Endothelial cell (in vitro differentiated cells): ENCODE measurements at regions not wholly inside any gene's neighbourhood (a gene's known extent, or its start where the extent isn't known, plus 50 kb on each side); places are given as distances from the start of the nearest gene placed in this dataset.

Experiments used
- DNase-seq: peaks from one replicate; pipeline ENCODE4 v3.0.0; 2021; ENCODE audit warnings: low spot score
- H3K27ac Mint-ChIP-seq: one replicate; pipeline ENCODE4 v1.8.0; 2021; ENCODE audit warnings: mixed read lengths, inconsistent platforms; ENCODE audit not compliant: unreplicated experiment
- H3K27me3 Mint-ChIP-seq: one replicate; pipeline ENCODE4 v1.8.0; 2021; ENCODE audit warnings: mild to moderate bottlenecking, moderate library complexity, mixed read lengths, inconsistent platforms; ENCODE audit not compliant: unreplicated experiment
- H3K36me3 Mint-ChIP-seq: one replicate; pipeline ENCODE4 v1.8.0; 2021; ENCODE audit warnings: mild to moderate bottlenecking, low read depth, mixed read lengths, inconsistent platforms; ENCODE audit not compliant: unreplicated experiment
- H3K4me1 Mint-ChIP-seq: one replicate; pipeline ENCODE4 v1.8.0; 2021; ENCODE audit warnings: mild to moderate bottlenecking, mixed read lengths, inconsistent platforms; ENCODE audit not compliant: unreplicated experiment
- H3K4me3 Mint-ChIP-seq: one replicate; pipeline ENCODE4 v1.8.0; 2021; ENCODE audit warnings: mild to moderate bottlenecking, mixed read lengths, inconsistent platforms; ENCODE audit not compliant: unreplicated experiment
- H3K9me3 Mint-ChIP-seq: one replicate; pipeline ENCODE4 v1.8.0; 2021; ENCODE audit warnings: mixed read lengths, inconsistent platforms; ENCODE audit not compliant: unreplicated experiment
- TF ChIP-seq, protein P1 (sequence below): fragments of 200-600 bp; sonication (generic); IDR thresholded peaks from one replicate; pipeline ENCODE4 v1.5.0; 2021; ENCODE audit warnings: antibody characterized with exemption; ENCODE audit not compliant: unreplicated experiment

- H3K27ac Mint-ChIP-seq, result no peak overlapping the region
These were observed 1379.1 kb downstream of the ZPLD1 start for GRCh38 chr3:103813955-103814354.

DNA sequence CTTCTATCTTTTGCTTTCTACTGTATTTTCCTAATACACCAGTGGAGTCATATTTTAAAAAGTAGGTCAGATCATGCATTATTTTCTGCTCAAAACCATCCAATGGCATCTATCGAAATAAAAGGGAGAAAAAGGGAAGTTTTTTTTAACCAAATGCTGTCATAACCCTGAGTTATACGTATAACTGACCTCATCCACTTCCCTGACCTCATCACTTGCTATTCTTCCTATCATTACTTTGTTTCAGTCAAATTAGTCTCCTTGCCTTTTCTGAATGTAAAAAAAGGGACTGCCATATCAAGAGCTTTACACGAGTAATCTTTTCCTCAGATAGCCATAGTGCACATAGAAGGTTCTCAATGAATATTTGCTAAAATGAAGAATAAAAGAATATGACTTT lies 1383.6 kb downstream of the ZPLD1 start:
- Mint-ChIP-seq H3K27me3 (no peaks in the 10 kb centered on the region), H3K27ac (no peak overlapping the region), H3K36me3 (no peaks in the 10 kb centered on the region), H3K4me3 (no peak overlapping the region), H3K9me3 (no peaks in the 10 kb centered on the region), H3K4me1 (peaks cover 17% of the 10 kb centered on the region)
- TF ChIP-seq, protein P1, sequence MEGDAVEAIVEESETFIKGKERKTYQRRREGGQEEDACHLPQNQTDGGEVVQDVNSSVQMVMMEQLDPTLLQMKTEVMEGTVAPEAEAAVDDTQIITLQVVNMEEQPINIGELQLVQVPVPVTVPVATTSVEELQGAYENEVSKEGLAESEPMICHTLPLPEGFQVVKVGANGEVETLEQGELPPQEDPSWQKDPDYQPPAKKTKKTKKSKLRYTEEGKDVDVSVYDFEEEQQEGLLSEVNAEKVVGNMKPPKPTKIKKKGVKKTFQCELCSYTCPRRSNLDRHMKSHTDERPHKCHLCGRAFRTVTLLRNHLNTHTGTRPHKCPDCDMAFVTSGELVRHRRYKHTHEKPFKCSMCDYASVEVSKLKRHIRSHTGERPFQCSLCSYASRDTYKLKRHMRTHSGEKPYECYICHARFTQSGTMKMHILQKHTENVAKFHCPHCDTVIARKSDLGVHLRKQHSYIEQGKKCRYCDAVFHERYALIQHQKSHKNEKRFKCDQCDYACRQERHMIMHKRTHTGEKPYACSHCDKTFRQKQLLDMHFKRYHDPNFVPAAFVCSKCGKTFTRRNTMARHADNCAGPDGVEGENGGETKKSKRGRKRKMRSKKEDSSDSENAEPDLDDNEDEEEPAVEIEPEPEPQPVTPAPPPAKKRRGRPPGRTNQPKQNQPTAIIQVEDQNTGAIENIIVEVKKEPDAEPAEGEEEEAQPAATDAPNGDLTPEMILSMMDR, result no peak
- DNase-seq, result no peak

More at GRCh38 chr3:103813955-103814354, 1379.1 kb downstream of the ZPLD1 start:
- H3K9me3 Mint-ChIP-seq, result no peaks in the 10 kb centered on the region
- no peak overlapping the region for H3K4me3 Mint-ChIP-seq
- peaks cover 8% of the 10 kb centered on the region for H3K4me1 Mint-ChIP-seq
- no peaks in the 10 kb centered on the region for H3K36me3 Mint-ChIP-seq
- H3K27me3 Mint-ChIP-seq, result no peaks in the 10 kb centered on the region
- DNase-seq, result no peak
- TF ChIP-seq, protein P1, result no peak

DNA sequence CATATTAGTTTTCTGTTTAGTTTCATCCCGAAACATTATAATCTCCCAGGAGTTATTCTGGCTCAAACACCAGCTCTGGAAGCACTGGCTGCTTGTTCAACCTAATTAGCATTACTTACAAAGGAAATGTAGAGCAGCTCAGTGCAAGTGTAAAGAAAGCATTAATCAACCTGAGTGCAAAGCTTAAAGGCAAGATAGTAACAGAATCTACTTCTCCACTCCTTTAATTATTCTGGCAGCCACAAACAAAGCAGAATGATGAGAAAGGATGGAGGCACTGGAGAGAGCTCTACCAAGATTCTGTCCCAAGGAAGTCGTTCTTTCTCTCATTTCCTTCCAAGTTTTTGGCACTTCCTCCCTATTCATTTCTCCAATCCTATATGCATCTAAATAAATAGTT lies 1384.0 kb downstream of the ZPLD1 start:
- Mint-ChIP-seq H3K4me3 (no peak overlapping the region), H3K27ac (no peak overlapping the region), H3K4me1 (peaks cover 17% of the 10 kb centered on the region), H3K9me3 (no peaks in the 10 kb centered on the region), H3K36me3 (no peaks in the 10 kb centered on the region), H3K27me3 (no peaks in the 10 kb centered on the region)
- DNase-seq, result no peak
- TF ChIP-seq, protein P1, result no peak

GRCh38 chr3:103825586-103825985 lies 1390.8 kb downstream of the ZPLD1 start:
- Mint-ChIP-seq H3K27ac (no peak overlapping the region), H3K4me3 (no peak overlapping the region), H3K27me3 (no peaks in the 10 kb centered on the region), H3K36me3 (no peaks in the 10 kb centered on the region), H3K4me1 (peaks cover 3% of the 10 kb centered on the region), H3K9me3 (no peaks in the 10 kb centered on the region)
- TF ChIP-seq, protein P1, result no peak
- no peak for DNase-seq

DNA sequence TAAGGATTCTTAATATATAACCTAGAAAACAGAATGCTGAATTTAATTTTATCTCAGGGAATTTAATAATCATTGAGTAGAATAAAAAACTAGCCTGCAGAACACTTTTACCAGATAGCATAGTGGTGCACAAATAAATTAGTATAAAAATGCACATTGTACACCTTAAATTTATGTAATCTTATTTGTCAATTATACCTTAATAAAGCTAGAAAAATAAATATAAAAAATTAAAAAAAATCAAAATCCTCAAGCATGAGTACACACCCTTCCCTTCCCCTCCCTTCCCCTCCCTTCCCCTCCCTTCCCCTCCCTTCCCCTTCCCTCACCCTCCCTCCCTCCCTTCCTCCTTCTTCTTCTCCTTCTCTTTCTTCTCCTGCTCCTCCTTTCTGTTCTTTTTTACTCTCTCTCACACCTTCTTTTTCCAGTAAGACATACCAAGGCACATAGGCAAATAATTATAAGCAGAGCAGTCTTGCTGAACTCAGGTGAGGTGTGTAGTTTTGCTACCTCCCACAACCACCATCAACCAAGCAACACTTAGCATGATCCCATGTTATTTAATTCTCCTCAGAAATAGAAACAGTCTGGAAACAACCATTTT lies 1395.0 kb downstream of the ZPLD1 start:
- no peak overlapping the region for H3K27ac Mint-ChIP-seq
- no peaks in the 10 kb centered on the region for H3K4me1 Mint-ChIP-seq
- H3K4me3 Mint-ChIP-seq, result no peak overlapping the region
- H3K27me3 Mint-ChIP-seq, result no peaks in the 10 kb centered on the region
- no peaks in the 10 kb centered on the region for H3K9me3 Mint-ChIP-seq
- TF ChIP-seq, protein P1, result no peak
- no peaks in the 10 kb centered on the region for H3K36me3 Mint-ChIP-seq
- no peak for DNase-seq
